PFSK-1 (cell line): ENCODE measurements at regions not wholly inside any gene's neighbourhood (a gene's known extent, or its start where the extent isn't known, plus 50 kb on each side); places are given as distances from the start of the nearest gene placed in this dataset.

Experiments used
- POLR2AphosphoS5 ChIP-seq: IDR thresholded peaks from 2 replicates; pipeline ENCODE4 v1.6.1; 2012; ENCODE audit warnings: low read depth, mild to moderate bottlenecking, control low read depth, low read length, moderate library complexity
- TAF1 ChIP-seq: IDR thresholded peaks from 2 replicates; pipeline ENCODE4 v1.6.1; 2012; ENCODE audit warnings: low read length, control low read depth, borderline replicate concordance; ENCODE audit not compliant: insufficient read depth

DNA sequence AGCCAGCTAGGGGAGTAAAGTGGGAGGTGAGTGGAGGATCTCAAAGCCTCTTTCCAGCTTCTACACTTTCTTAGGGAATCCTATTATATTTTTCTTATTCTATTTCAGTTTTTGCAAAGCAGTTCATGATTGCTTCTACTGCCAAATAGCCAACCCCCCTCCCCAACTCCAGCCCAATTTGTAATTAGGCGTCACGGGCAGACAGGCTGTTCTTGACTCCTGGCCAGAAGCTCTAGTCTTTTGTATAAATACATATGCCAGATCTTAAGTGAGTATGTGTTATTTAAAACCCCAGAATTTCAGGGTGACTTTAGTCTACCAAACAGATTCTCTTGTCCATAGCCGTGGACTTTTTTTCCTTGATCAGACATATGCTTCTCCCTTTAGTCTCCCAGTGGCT is 255.2 kb downstream of the BUB3 start:
- no peak for TF ChIP-seq POLR2AphosphoS5
- TF ChIP-seq TAF1, result no peak
